ENCODE measurements at regions not wholly inside any gene's neighbourhood (a gene's known extent, or its start where the extent isn't known, plus 50 kb on each side); places are given as distances from the start of the nearest gene placed in this dataset.

GRCh38 chrX:40243755-40244515 is 146.2 kb upstream of the BCOR start:
- CTCF ChIA-PET, result no interaction called here
- ATAC-seq (no peak), FAIRE-seq (no peak)

DNA sequence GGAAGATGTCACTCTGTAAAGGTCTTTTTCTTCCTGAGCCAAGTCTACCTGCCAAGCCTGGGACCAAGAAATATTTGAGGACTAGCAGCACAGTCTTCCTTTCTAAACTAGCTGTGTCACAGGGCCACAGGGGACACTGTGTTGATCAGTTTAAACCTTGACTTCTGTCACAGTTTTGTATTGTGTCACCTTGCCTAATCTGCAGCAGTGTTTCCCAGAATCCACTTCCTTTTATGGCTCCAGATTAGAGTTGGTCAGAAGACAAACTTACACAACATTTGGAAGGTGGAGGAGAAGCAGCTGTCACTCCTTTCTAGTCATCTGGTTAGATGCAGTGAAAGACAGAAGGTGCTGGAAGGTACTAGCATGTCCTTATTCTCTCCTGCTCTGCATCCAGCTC is 143.1 kb upstream of the BCOR start:
- no peak for DNase-seq (ENCODE audit: low read depth in 1 of 2, low spot score in 1 of 2)
- no peak for FAIRE-seq
- Histone ChIP-seq H3K9me3 (no peaks in the 10 kb centered on the region; the same call in 2 of the 3 replicates), H3K4me1 (no peaks in the 10 kb centered on the region), H3K27ac (no peak overlapping the region), H3K4me3 (no peak overlapping the region), H3K4me2 (no peak overlapping the region)
- TF ChIP-seq, protein P1, sequence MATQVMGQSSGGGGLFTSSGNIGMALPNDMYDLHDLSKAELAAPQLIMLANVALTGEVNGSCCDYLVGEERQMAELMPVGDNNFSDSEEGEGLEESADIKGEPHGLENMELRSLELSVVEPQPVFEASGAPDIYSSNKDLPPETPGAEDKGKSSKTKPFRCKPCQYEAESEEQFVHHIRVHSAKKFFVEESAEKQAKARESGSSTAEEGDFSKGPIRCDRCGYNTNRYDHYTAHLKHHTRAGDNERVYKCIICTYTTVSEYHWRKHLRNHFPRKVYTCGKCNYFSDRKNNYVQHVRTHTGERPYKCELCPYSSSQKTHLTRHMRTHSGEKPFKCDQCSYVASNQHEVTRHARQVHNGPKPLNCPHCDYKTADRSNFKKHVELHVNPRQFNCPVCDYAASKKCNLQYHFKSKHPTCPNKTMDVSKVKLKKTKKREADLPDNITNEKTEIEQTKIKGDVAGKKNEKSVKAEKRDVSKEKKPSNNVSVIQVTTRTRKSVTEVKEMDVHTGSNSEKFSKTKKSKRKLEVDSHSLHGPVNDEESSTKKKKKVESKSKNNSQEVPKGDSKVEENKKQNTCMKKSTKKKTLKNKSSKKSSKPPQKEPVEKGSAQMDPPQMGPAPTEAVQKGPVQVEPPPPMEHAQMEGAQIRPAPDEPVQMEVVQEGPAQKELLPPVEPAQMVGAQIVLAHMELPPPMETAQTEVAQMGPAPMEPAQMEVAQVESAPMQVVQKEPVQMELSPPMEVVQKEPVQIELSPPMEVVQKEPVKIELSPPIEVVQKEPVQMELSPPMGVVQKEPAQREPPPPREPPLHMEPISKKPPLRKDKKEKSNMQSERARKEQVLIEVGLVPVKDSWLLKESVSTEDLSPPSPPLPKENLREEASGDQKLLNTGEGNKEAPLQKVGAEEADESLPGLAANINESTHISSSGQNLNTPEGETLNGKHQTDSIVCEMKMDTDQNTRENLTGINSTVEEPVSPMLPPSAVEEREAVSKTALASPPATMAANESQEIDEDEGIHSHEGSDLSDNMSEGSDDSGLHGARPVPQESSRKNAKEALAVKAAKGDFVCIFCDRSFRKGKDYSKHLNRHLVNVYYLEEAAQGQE (IDR thresholded peaks at IDR 0.05), result no peak
- TF ChIP-seq, protein P2, sequence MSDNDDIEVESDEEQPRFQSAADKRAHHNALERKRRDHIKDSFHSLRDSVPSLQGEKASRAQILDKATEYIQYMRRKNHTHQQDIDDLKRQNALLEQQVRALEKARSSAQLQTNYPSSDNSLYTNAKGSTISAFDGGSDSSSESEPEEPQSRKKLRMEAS (IDR thresholded peaks at IDR 0.05), result no peak
- TF ChIP-seq FOSL2 (IDR thresholded peaks at IDR 0.05) (no peak), FOSL2 (CRISPR knock-in tag; IDR thresholded peaks at IDR 0.05) (no peak), ZC3H11A (IDR thresholded peaks at IDR 0.05) (no peak), KDM5A (IDR thresholded peaks at IDR 0.05) (no peak), HOXA7 (CRISPR knock-in tag; IDR thresholded peaks at IDR 0.05) (no peak), FOXS1 (CRISPR knock-in tag; IDR thresholded peaks at IDR 0.05) (no peak), POLR2A (IDR thresholded peaks at IDR 0.05; ENCODE audit: low read length) (no peak), CHD4 (IDR thresholded peaks at IDR 0.05; ENCODE audit: borderline replicate concordance) (no peak), HOXB13 (CRISPR knock-in tag; IDR thresholded peaks at IDR 0.05; ENCODE audit: low read depth) (no peak), ESRRA (IDR thresholded peaks at IDR 0.05; ENCODE audit: borderline replicate concordance, low read length) (no peak), KDM1A (IDR thresholded peaks at IDR 0.05; ENCODE audit: low read depth) (no peak)
- TF ChIP-seq, protein P3, sequence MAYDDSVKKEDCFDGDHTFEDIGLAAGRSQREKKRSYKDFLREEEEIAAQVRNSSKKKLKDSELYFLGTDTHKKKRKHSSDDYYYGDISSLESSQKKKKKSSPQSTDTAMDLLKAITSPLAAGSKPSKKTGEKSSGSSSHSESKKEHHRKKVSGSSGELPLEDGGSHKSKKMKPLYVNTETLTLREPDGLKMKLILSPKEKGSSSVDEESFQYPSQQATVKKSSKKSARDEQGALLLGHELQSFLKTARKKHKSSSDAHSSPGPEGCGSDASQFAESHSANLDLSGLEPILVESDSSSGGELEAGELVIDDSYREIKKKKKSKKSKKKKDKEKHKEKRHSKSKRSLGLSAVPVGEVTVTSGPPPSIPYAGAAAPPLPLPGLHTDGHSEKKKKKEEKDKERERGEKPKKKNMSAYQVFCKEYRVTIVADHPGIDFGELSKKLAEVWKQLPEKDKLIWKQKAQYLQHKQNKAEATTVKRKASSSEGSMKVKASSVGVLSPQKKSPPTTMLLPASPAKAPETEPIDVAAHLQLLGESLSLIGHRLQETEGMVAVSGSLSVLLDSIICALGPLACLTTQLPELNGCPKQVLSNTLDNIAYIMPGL (CRISPR knock-in tag; IDR thresholded peaks at IDR 0.05; ENCODE audit: borderline replicate concordance), result no peak
- POLR2A ChIA-PET, result no interaction called here
- ATAC-seq, result no peak
- CTCF ChIA-PET, result no interaction called here

More at GRCh38 chrX:40243755-40244515, 146.2 kb upstream of the BCOR start:
- POLR2A ChIA-PET, result no interaction called here
- H3K4me2 ChIP-seq, result no peak overlapping the region
- no peak overlapping the region for H3K4me3 ChIP-seq
- DNase-seq (ENCODE audit: low read depth in 1 of 2, low spot score in 1 of 2), result no peak
- H3K27ac ChIP-seq, result no peak overlapping the region
- 73% methylated on average over 15 of the region's 15 CpGs for WGBS (ENCODE audit: missing lambda C conversion rate)
- H3K4me1 ChIP-seq, result no peaks in the 10 kb centered on the region
- TF ChIP-seq JUNB (IDR thresholded peaks at IDR 0.05), result no peak
- peak; percentile 83 for TF ChIP-seq MAFK (IDR thresholded peaks at IDR 0.05; ENCODE audit: partially characterized antibody)
- H3K9me3 ChIP-seq, result no peaks in the 10 kb centered on the region

- Histone ChIP-seq H3K9me3 (no peaks in the 10 kb centered on the region; the same call in 2 of the 3 replicates), H3K27ac (no peak overlapping the region), H3K4me2 (no peak overlapping the region), H3K4me3 (no peak overlapping the region), H3K4me1 (no peaks in the 10 kb centered on the region)
- DNase-seq (ENCODE audit: low read depth in 1 of 2, low spot score in 1 of 2), result no peak
- no peak for FAIRE-seq
- no peak for ATAC-seq
- WGBS (ENCODE audit: missing lambda C conversion rate), result 84% methylated on average over 14 of the region's 14 CpGs
- TF ChIP-seq ESRRA (IDR thresholded peaks at IDR 0.05; ENCODE audit: borderline replicate concordance, low read length), result no peak
- TF ChIP-seq, protein P4, sequence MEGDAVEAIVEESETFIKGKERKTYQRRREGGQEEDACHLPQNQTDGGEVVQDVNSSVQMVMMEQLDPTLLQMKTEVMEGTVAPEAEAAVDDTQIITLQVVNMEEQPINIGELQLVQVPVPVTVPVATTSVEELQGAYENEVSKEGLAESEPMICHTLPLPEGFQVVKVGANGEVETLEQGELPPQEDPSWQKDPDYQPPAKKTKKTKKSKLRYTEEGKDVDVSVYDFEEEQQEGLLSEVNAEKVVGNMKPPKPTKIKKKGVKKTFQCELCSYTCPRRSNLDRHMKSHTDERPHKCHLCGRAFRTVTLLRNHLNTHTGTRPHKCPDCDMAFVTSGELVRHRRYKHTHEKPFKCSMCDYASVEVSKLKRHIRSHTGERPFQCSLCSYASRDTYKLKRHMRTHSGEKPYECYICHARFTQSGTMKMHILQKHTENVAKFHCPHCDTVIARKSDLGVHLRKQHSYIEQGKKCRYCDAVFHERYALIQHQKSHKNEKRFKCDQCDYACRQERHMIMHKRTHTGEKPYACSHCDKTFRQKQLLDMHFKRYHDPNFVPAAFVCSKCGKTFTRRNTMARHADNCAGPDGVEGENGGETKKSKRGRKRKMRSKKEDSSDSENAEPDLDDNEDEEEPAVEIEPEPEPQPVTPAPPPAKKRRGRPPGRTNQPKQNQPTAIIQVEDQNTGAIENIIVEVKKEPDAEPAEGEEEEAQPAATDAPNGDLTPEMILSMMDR (IDR thresholded peaks at IDR 0.05), result no peak
- POLR2A ChIA-PET, result no interaction called here
- CTCF ChIA-PET, result no interaction called here
Observed at GRCh38 chrX:40237731-40238178, 140.0 kb upstream of the BCOR start.
